Mesodermal cell (in vitro differentiated cells): ENCODE measurements at regions not wholly inside any gene's neighbourhood (a gene's known extent, or its start where the extent isn't known, plus 50 kb on each side); places are given as distances from the start of the nearest gene placed in this dataset.
"Not testable (repeated sequence)": the region's sequence is repeated elsewhere in the genome, so short reads cannot be mapped to it uniquely, and the experiment has no call there.

ENCODE experiments used
- H3K27ac ChIP-seq: 2 replicates; pipeline ENCODE4 v1.7.0; 2013; ENCODE audit warnings: mild to moderate bottlenecking, low read depth, low read length, moderate library complexity; ENCODE audit not compliant: severe bottlenecking
- H3K36me3 ChIP-seq: 2 replicates; pipeline ENCODE4 v1.7.1; 2013; ENCODE audit warnings: mild to moderate bottlenecking, low read length, moderate library complexity; ENCODE audit not compliant: control insufficient read depth, insufficient read depth
- H3K4me1 ChIP-seq: one replicate; pipeline ENCODE4 v1.7.1; 2013; ENCODE audit warnings: mild to moderate bottlenecking, low read length; ENCODE audit not compliant: insufficient read depth, control insufficient read depth, poor library complexity, severe bottlenecking
- H3K4me3 ChIP-seq: 2 replicates; pipeline ENCODE4 v1.7.0; 2013; ENCODE audit warnings: low read length, control low read depth, mild to moderate bottlenecking; ENCODE audit not compliant: insufficient read depth, poor library complexity, severe bottlenecking; ENCODE audit errors: extremely low read depth
- H3K9me3 ChIP-seq: 2 replicates; pipeline ENCODE4 v1.7.1; 2013; ENCODE audit warnings: mild to moderate bottlenecking, low read length, moderate library complexity; ENCODE audit not compliant: control insufficient read depth
- WGBS, 2 experiments: methylation state at CpG; one replicate each; pipeline ENCODE4 v1.1.5; 2013; ENCODE audit warnings: missing lambda C conversion rate in 2 of 2; ENCODE audit not compliant: insufficient coverage in 2 of 2; 5-methylcytosine and 5-hydroxymethylcytosine counted together

- no peaks in the 10 kb centered on the region for H3K4me1 ChIP-seq
- 90 to 91% methylated on average over 1 of the region's 2 CpGs for WGBS, 2 experiments
- H3K27ac ChIP-seq = no peak overlapping the region
- H3K36me3 ChIP-seq = no peaks in the 10 kb centered on the region
- H3K9me3 ChIP-seq = no peaks in the 10 kb centered on the region
- H3K4me3 ChIP-seq = no peak overlapping the region
These were observed 172.7 kb upstream of the NOL4 start for GRCh38 chr18:34397286-34397896.

- Histone ChIP-seq H3K36me3 (no peaks in the 10 kb centered on the region), H3K4me3 (no peak overlapping the region), H3K27ac (no peak overlapping the region), H3K9me3 (no peaks in the 10 kb centered on the region), H3K4me1 (no peaks in the 10 kb centered on the region)
- WGBS, 2 experiments = no CpG with 5 or more reads among the region's 3 CpGs
These were observed 175.2 kb upstream of the NOL4 start for GRCh38 chr18:34399892-34400291.

GRCh38 chr18:34400834-34401233 is 176.1 kb upstream of the NOL4 start:
- Histone ChIP-seq H3K27ac (no peak overlapping the region), H3K9me3 (no peaks in the 10 kb centered on the region), H3K36me3 (no peaks in the 10 kb centered on the region), H3K4me3 (no peak overlapping the region), H3K4me1 (no peaks in the 10 kb centered on the region)
- no CpG with 5 or more reads among the region's 1 CpG for WGBS, 2 experiments

DNA sequence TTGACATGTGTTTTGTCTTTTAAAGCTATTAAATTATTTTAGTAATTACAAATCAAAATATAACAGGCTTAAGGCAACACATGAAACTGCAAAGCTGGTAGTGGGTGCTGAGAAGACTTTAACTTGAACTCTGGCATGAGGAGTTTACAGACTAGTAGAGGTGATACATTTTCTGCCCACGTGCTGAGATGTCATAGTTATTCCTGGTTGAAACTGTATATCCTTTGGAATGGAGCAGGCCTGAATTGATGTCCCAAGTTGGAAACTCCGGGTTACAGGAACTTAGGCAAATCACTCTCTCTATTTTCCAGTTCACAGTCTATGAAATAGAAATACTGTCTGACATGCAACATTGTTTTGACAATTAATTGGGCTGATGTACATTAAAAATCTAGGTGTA is 177.1 kb upstream of the NOL4 start:
- Histone ChIP-seq H3K4me1 (no peaks in the 10 kb centered on the region), H3K4me3 (no peak overlapping the region), H3K9me3 (no peaks in the 10 kb centered on the region), H3K36me3 (no peaks in the 10 kb centered on the region), H3K27ac (no peak overlapping the region)
- WGBS, 2 experiments = 90 to 100% methylated on average over 1 of the region's 2 CpGs

DNA sequence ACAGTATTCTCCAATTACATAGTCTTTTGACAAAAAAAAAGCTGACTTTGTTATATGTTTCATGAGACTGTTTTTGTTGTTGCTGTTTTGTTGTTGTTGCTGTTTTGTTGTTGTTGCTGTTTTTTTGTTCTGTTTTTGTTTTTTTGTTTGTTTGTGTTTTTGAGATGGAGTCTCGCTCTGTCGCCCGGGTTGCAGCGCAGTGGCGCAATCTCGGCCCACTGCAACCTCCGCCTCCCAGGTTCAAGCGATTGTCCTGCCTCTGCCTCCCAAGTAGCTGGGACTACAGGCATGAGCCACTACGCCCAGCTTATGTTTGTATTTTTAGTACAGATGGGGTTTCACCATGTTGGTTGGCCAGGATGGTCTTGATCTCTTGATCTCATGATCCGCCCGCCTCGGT is 182.8 kb upstream of the NOL4 start:
- not testable (repeated sequence) for H3K36me3 ChIP-seq, H3K4me1 ChIP-seq, H3K9me3 ChIP-seq, H3K4me3 ChIP-seq, H3K27ac ChIP-seq
- 92 to 100% methylated on average over 9 to 12 of the region's 12 CpGs for WGBS, 2 experiments

- H3K4me1 ChIP-seq = no peaks in the 10 kb centered on the region
- WGBS, 2 experiments = 100% methylated on average over 1 of the region's 1 CpG
These were observed 187.2 kb upstream of the NOL4 start for GRCh38 chr18:34411952-34412351.

DNA sequence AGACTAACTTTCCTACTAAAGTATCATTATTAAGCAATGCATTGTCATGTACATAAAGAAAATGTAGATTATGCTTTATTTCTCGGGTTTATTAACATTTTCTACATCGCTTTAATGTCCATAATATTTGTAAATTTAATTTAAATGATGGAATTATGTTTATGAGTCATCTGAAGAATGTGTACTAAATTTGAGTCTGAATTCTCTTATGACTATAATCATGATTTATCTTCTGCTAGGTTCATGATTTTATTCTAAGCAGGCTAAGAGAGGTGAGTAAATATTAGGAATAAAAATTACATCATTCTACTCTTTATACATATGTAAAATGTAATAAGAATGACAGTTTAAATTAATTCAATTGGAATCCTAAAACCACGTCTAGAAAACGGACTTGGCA is 206.3 kb upstream of the NOL4 start:
- no peaks in the 10 kb centered on the region for H3K36me3 ChIP-seq
- H3K9me3 ChIP-seq = no peaks in the 10 kb centered on the region
- 72 to 100% methylated on average over 2 of the region's 4 CpGs for WGBS, 2 experiments

More at GRCh38 chr18:34411952-34412351, 187.2 kb upstream of the NOL4 start:
- Histone ChIP-seq H3K4me3 (no peak overlapping the region), H3K36me3 (no peaks in the 10 kb centered on the region), H3K9me3 (no peaks in the 10 kb centered on the region), H3K27ac (no peak overlapping the region)

GRCh38 chr18:34444622-34445021 is 219.9 kb upstream of the NOL4 start:
- no CpG with 5 or more reads among the region's 2 CpGs for WGBS, 2 experiments
- Histone ChIP-seq H3K36me3 (no peaks in the 10 kb centered on the region), H3K27ac (no peak overlapping the region), H3K4me1 (no peaks in the 10 kb centered on the region), H3K4me3 (no peak overlapping the region), H3K9me3 (no peaks in the 10 kb centered on the region)

More for the DNA sequence above, 206.3 kb upstream of the NOL4 start:
- Histone ChIP-seq H3K27ac (no peak overlapping the region), H3K4me3 (no peak overlapping the region), H3K4me1 (no peaks in the 10 kb centered on the region)

DNA sequence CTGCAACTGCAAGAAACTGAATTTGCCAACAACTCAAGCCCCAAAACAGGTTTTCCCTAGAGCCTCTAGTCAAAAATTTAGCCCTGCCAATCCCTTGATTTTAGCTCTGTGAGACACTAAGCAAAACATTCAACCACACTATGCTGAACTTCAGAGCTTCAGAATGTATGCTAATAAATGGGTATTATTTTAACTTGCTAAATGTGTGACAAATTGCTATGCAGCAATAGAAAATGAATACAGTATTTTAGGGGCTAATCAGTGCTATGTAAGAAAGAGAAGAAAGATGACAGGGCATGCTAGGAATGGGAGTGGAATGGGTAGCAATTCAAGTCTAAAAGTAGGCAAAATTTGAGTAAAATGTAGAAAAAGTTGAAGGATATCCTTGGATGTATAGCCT is 223.9 kb upstream of the NOL4 start:
- no peaks in the 10 kb centered on the region for H3K9me3 ChIP-seq
- no peaks in the 10 kb centered on the region for H3K4me1 ChIP-seq
- no peaks in the 10 kb centered on the region for H3K36me3 ChIP-seq
- no peak overlapping the region for H3K27ac ChIP-seq
- H3K4me3 ChIP-seq = no peak overlapping the region

- Histone ChIP-seq H3K4me3 (no peak overlapping the region), H3K36me3 (no peaks in the 10 kb centered on the region), H3K4me1 (no peaks in the 10 kb centered on the region), H3K27ac (no peak overlapping the region), H3K9me3 (no peaks in the 10 kb centered on the region)
- 87 to 97% methylated on average over 3 of the region's 3 CpGs for WGBS, 2 experiments
These were observed 233.0 kb upstream of the NOL4 start for GRCh38 chr18:34457761-34458160.

- H3K4me3 ChIP-seq = no peak overlapping the region
- H3K27ac ChIP-seq = no peak overlapping the region
- no peaks in the 10 kb centered on the region for H3K4me1 ChIP-seq
- no peaks in the 10 kb centered on the region for H3K36me3 ChIP-seq
- WGBS, 2 experiments = 83% methylated on average over 1 of the region's 3 CpGs
- no peaks in the 10 kb centered on the region for H3K9me3 ChIP-seq
These were observed 233.8 kb upstream of the NOL4 start for GRCh38 chr18:34458410-34458977.
